ENCODE measurements at regions not wholly inside any gene's neighbourhood (a gene's known extent, or its start where the extent isn't known, plus 50 kb on each side); places are given as distances from the start of the nearest gene placed in this dataset.

- DNase-seq (ENCODE audit: extremely low read depth, insufficient read length): no peak
Measured at GRCh38 chr11:29125606-29126005, 891.2 kb downstream of the KCNA4 start.

GRCh38 chr11:29124470-29124869 lies 892.4 kb downstream of the KCNA4 start:
- no peaks in the 10 kb centered on the region for H3K27me3 ChIP-seq (replicated peaks; ENCODE audit: control insufficient read depth, insufficient read depth, low read length)
- no peak for DNase-seq (ENCODE audit: extremely low read depth, insufficient read length)
- H3K4me3 ChIP-seq (replicated peaks; ENCODE audit: low read depth, low read length): no peak overlapping the region
- H3K36me3 ChIP-seq (ENCODE audit: control insufficient read depth, insufficient read depth, low read length): no peaks in the 10 kb centered on the region
- TF ChIP-seq CTCF (IDR thresholded peaks at IDR 0.05; ENCODE audit: insufficient read depth, low read length, poor library complexity, severe bottlenecking): no peak

More at GRCh38 chr11:29125606-29126005, 891.2 kb downstream of the KCNA4 start:
- no peaks in the 10 kb centered on the region for H3K36me3 ChIP-seq (ENCODE audit: control insufficient read depth, insufficient read depth, low read length)
- no peak overlapping the region for H3K4me3 ChIP-seq (replicated peaks; ENCODE audit: low read depth, low read length)
- no peak for TF ChIP-seq CTCF (IDR thresholded peaks at IDR 0.05; ENCODE audit: insufficient read depth, low read length, poor library complexity, severe bottlenecking)
- H3K27me3 ChIP-seq (replicated peaks; ENCODE audit: control insufficient read depth, insufficient read depth, low read length): no peaks in the 10 kb centered on the region

- TF ChIP-seq CTCF (IDR thresholded peaks at IDR 0.05; ENCODE audit: insufficient read depth, low read length, poor library complexity, severe bottlenecking): no peak
- DNase-seq (ENCODE audit: extremely low read depth, insufficient read length): no peak
- Histone ChIP-seq H3K36me3 (ENCODE audit: control insufficient read depth, insufficient read depth, low read length) (no peaks in the 10 kb centered on the region), H3K27me3 (replicated peaks; ENCODE audit: control insufficient read depth, insufficient read depth, low read length) (no peaks in the 10 kb centered on the region), H3K4me3 (replicated peaks; ENCODE audit: low read depth, low read length) (no peak overlapping the region)
Measured at GRCh38 chr11:29119707-29120618, 896.9 kb downstream of the KCNA4 start.

GRCh38 chr11:29119116-29119515 lies 897.7 kb downstream of the KCNA4 start:
- no peak overlapping the region for H3K4me3 ChIP-seq (replicated peaks; ENCODE audit: low read depth, low read length)
- H3K27me3 ChIP-seq (replicated peaks; ENCODE audit: control insufficient read depth, insufficient read depth, low read length): no peaks in the 10 kb centered on the region
- H3K36me3 ChIP-seq (ENCODE audit: control insufficient read depth, insufficient read depth, low read length): no peaks in the 10 kb centered on the region
- DNase-seq (ENCODE audit: extremely low read depth, insufficient read length): no peak
- no peak for TF ChIP-seq CTCF (IDR thresholded peaks at IDR 0.05; ENCODE audit: insufficient read depth, low read length, poor library complexity, severe bottlenecking)

- no peak for DNase-seq (ENCODE audit: extremely low read depth, insufficient read length)
- Histone ChIP-seq H3K36me3 (ENCODE audit: control insufficient read depth, insufficient read depth, low read length) (no peaks in the 10 kb centered on the region), H3K27me3 (replicated peaks; ENCODE audit: control insufficient read depth, insufficient read depth, low read length) (no peaks in the 10 kb centered on the region), H3K4me3 (replicated peaks; ENCODE audit: low read depth, low read length) (no peak overlapping the region)
- TF ChIP-seq CTCF (IDR thresholded peaks at IDR 0.05; ENCODE audit: insufficient read depth, low read length, poor library complexity, severe bottlenecking): no peak
Measured at GRCh38 chr11:29100967-29101366, 915.9 kb downstream of the KCNA4 start.
